COLO668 (cell line): ENCODE measurements at regions not wholly inside any gene's neighbourhood (a gene's known extent, or its start where the extent isn't known, plus 50 kb on each side); places are given as distances from the start of the nearest gene placed in this dataset.

Experiments used
- DNase-seq: peaks from one replicate; lab custom pipeline; 2025; ENCODE audit not compliant: unreplicated experiment; lab: John Stamatoyannopoulos, UW

GRCh38 chr11:69392104-69392653, 89.3 kb upstream of the LINC01488 start:
- no peak for DNase-seq

DNA sequence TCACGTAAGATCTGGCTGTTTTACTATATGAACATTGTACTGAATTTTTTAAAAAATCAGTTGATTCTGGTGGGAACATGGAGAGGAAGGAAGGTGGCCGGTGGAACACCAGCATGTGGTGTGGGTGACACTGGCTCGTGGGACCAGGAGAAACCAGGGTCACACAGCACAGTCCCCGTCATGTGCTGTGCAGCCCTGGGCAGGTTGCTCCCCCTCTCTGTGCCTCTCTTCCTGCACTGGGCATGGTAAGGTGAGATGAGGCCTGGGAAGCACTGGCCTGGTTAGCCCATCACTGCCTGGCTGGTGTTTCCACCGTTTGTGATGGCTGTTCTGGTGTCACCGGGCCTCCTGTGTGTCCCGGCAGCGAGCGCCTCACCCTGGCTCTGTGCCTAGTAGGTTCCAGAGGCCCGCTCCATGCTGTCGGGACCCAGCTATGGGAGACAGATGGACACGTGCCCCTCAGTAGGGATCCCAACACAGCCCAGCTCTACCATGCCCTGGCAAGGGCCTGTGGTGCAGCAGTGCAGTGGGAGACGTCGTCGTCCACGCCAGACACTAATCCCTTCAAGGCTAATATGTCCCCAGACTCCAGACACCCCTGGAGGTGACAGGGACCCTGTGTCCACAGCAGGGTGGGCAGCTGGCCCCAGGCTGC, 88.2 kb upstream of the LINC01488 start:
- no peak for DNase-seq

DNA sequence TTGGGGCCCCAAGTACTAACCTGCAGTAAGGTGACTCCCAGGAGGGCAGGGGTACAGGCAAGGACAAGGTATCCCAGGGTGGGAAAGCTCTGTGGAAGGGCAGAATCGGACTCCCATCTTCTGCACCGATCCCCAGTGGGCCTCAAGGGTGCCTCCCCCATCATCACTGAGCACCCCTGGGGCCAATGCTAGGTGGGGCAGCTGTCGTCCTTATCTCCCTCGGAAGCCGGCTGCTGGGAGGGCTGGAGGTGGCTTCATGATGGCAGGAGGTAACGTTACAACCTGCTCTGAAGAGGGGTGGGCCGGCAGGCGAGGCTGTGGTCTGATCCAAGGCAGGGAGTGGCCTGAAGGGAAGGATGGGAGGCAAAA, 87.6 kb upstream of the LINC01488 start:
- no peak for DNase-seq

DNA sequence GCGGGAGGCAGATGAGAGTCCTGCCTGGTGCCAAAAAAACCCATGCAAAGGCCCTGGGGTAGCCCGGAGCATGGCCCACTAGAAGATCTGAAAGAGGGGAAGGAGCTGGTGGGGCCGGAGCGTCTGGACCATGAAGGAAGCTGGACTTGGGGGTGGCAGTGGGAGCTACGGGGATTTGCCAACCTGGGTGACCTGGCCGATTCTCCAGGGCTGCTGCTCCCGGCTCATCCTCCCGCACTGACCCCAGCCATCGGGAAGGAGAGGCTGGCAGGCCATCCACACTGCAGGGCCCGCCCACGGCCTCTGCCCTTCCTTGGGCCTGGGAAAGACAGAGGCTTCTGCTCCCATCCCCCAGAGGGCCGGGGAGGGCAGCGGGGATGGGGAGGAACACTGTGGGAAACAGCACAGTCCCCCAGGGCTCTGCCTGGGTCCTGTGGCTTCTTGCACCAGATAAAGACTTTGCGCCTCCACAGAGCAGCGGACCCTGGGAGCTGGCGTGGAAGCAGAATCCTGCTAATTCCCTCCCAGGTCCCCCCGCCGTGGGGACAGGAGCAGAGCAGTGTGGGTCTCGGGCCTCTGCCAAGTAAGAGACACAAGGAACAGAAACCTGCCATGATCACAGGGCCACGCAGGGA, 87.1 kb upstream of the LINC01488 start:
- no peak for DNase-seq

- no peak for DNase-seq
Observed at GRCh38 chr11:69394869-69395246, 86.6 kb upstream of the LINC01488 start.

DNA sequence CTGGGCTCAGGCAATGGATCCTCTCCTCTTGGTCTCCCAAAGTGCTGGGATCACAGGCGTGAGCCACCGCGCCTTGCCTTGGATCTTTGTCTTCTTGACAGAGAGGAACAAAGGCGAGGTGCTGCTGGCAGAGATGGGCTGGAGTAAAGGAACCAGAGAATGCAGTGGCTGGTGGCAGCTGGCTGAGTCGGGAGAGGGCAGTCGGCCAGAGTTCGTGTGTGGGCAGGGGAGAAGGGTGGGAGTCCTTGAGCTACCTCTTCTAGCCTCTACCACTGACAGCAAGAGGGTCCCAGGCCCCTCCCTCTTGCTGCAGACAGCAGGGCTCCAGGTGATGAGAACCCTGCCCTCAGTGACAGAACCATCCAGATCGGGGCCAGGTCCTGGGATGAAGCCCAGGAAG, 86.2 kb upstream of the LINC01488 start:
- no peak for DNase-seq

DNA sequence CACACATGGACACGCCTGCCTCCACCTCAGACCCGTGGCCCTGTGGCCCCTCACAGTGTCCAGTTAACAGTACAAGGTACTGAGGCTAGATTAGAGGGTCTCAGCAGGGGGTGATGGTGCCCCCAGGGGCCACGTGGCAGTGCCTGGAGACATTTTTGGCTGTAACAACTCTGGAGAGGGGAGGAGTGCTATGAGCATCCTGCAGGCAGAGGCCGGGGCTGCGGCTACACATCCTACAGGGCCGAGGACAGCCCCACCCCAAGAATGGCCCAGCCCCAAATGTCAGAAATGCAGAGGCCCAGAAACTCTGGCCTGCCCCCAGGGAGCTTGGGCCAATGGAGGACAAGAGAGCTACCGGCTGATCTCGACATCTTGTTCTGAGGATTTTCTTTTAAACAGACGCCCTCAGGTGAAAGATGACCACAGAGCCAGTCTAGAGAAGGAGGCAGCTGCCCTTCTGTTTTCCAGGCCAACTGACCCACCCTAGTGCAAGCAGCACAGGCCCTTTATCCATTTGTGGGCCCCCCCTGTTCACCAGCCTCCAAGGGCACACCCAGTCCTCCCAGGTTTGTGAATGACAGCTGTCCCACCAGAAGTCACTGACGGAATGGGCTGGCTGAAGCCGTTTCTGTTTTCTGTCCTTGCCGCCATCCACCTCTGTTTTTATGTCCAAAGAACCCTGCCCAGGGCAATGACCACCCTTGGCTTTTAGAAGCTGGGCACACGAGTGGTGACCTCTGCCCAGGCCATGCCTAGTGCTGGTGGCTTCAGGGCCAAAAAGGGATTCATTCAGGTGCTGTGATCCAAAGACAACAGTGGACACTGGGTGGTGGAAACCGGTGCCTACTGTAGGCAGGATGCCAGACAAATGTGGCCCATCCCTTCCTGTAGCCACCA, 85.2 kb upstream of the LINC01488 start:
- DNase-seq: no peak

DNA sequence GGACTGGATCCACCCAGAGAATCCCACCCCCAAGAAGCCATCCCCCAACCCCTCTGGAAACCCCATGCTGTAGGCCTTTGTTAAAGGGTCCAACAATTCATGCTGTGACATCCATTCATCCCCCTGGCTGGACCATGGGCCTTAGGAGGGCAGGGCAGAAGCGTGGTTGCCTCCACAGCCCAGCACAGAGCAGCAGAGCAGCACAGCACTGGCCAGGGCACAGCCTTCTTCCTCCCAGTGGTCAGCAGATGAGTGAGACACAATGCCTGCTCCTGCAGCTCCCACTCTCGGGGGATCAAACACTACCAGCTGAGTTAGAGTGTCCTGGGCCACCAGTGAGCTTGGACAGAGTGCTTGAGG, 84.5 kb upstream of the LINC01488 start:
- DNase-seq: no peak

DNA sequence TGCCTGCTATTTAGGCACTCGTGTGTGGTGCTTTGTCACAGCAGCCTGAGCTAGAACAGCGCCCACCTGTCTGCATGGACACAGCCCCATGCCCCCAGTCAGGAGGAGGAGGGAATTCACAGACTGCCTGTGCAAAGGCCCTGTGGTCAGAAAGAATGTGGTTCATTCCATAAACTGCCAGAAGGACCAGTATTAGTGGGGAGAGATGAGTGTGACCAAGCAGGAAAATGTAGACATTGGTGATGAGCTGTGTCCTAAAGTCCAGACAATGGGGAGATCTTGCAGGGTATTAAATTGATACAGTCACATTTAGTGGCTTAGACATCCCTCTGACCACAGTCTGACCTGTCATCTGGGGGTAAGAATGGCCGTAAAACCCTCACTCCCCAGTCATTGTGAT, 83.7 kb upstream of the LINC01488 start:
- DNase-seq: no peak

DNA sequence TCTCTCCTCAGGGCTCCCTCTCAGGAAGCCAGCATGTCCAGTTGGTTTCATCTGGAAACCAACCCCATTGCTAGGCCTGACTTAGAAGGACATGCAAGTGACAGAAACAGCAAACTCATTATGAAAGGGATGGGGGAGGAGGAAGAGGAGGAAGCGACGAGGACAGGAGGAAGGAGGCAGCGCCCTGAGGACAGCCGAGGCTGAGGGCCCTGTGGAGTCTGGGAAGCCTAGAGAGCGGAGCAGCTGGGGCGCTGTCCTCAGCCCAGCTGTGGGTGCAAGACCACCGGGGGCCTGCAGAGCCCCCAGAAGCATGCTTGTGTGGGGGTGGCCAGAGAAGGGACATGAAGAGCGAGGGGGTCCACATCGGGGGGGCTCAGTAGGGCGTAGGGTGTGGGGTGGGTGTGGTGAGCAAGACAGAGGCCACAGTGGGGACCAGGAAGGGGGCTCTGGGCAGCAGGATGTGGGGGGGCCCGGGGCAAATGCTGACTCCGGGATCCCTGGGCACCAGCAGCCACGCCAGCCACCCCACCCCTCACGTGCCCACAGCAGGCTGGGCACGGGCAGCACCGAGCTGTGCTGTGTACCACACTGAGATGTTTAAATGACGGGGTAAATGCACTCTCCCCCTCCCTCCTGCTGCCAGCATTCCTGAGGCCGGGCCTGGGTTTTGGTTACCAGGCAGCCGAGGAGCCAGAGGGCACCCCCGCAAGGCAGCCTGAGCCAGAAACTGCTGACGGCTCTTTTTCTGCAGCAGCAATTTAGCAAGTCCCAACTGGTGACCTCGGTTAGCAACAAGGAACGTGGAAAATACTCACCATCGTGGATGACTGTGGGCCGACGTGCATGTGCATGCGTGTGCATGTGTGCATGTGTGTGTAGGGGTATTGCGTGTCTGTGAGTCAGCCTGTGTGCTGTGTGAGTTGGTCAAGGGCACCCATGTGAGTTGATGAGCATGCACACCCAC, 82.7 kb upstream of the LINC01488 start:
- no peak for DNase-seq

DNA sequence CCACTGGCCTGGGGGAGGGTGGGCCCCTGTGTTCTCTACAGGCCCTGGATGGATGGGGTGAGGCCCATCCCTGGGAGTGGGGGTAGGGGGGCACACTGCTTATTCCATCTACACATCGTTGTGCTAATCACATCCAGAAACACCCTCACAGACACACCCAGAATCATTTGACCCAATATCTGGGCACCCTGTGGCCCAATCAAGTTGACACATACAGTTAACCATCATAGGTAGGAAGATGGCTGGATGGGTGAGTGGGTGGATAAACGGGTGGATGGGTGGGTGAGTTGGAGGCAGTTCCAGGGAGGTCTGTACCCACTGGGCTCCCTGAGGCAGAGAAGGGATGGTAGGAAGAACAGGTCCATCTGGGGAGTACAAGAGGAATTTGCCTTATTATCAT, 81.3 kb upstream of the LINC01488 start:
- no peak for DNase-seq

DNA sequence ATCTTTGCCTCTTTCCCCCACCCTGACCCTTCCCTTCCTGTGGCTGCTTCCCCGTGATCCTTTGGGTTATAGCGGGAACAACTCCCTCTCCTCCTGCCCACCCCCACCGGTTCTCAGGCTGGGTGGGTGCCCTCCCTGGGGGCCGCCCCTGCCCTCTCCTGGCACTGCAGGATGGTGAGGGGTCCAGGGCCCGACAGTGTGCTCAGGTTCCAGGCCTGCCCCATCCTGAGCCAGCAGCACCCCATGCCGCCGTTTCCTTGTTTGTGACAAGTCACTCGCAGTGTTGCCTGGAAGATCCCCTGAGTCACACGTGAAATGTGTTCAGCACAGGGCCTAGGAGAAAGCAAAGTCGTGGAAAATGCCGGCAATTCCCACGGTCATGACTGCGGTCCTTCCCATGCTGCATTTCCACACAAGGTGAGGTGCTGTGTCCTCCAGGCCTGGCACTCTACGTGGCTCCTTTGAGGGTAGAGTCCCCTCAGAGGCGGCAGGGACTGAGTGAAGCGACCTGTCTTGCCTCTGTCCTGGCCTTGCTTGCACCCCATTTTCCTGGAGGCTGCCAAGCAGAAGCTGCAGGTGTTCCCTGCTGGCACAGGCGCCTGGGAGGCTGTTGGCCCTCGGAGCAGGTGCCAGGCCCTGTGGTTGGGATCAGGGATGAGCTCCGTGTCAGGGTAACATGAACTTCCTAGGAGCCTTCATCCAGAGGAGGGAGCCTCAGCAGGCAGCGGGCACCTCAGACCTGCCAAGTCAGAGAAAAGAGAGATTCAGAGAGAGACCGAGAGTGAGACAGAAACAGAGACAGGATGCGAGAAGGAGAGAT, 80.5 kb upstream of the LINC01488 start:
- DNase-seq: no peak

DNA sequence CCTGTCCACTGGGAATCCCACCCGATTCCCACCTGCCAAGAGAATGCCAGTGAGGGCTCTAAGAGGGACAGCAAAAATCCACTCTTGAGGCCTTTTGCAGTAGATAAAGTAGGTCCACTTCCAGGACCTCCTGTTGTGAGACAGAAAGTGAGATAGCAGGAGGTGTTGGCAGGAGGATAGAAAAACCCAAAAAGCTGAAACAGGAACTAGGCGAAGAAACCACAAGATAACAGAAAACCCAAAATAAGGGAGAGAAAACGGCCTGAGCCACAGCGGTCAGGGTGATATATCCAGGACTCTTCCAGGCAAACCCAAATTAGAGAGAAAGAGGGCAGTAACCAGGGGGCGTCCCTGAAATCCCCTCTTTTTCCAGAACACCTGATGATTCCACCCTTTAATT, 79.7 kb upstream of the LINC01488 start:
- DNase-seq: no peak

DNA sequence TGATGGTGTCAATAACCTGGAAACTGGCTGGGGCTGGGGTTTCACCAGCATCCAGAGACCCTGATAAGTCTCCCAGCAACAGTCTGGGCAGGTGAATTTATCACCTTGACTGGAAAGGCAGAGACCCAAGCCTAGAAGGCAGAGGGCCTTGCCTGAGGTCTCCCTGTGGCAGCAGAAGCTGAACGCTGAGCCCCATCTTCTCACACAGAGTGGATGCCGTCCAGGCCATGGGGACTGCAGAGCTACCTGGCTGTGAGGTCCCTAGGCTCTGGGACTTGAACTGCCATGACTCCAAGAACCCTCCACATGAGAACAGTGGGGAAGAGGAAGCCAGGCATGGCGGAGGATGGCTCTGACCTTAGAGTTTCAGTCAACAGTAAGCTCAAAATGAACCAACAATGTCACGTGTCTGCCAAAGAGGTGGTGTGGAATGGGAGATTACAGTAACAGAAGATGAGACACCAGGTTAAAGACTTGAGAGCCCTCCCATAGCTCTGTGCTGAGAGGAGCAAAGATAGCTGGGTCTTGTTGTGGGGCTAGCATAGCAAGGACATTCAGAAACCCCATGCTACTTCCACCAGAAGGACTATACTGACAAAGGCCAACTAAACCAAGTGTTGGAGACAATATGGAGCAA, 79.1 kb upstream of the LINC01488 start:
- DNase-seq: no peak

GRCh38 chr11:69403556-69404215, 77.8 kb upstream of the LINC01488 start:
- DNase-seq: no peak

GRCh38 chr11:69406060-69406459, 75.4 kb upstream of the LINC01488 start:
- DNase-seq: no peak

- DNase-seq: no peak
Observed at GRCh38 chr11:69409812-69410645, 71.4 kb upstream of the LINC01488 start.
